ENCODE measurements at regions not wholly inside any gene's neighbourhood (a gene's known extent, or its start where the extent isn't known, plus 50 kb on each side); places are given as distances from the start of the nearest gene placed in this dataset.

- TF ChIP-seq POLR2A (IDR thresholded peaks at IDR 0.05; ENCODE audit: extremely low read depth, insufficient read length), result no peak
- no peak for TF ChIP-seq CTCF (IDR thresholded peaks at IDR 0.05; ENCODE audit: low read depth, low read length)
- TF ChIP-seq, protein P1, sequence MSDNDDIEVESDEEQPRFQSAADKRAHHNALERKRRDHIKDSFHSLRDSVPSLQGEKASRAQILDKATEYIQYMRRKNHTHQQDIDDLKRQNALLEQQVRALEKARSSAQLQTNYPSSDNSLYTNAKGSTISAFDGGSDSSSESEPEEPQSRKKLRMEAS (IDR thresholded peaks at IDR 0.05; ENCODE audit: low read depth, low read length), result no peak
- TF ChIP-seq MYC (IDR thresholded peaks at IDR 0.05; ENCODE audit: low read depth, low read length), result no peak
Observed at GRCh38 chr3:72624656-72625055, 223.6 kb downstream of the SHQ1 start.
